PC-9 (cell line): ENCODE measurements at regions not wholly inside any gene's neighbourhood (a gene's known extent, or its start where the extent isn't known, plus 50 kb on each side); places are given as distances from the start of the nearest gene placed in this dataset.

Experiments used
- BruUV-seq: library from RNA; stranded (reverse); fragments of 400-500 nt; replicated peaks from 2 replicates; lab custom pipeline; 2021; lab: Mats Ljungman, UMichigan
- CTCF ChIA-PET: fragments of 300-600 bp; sonication (Branson Sonifier 250); formaldehyde crosslinking; loops from one replicate; lab custom pipeline; 2022; ENCODE audit warnings: antibody characterized with exemption; lab: Charles Lee
- POLR2A ChIA-PET: fragments of 300-600 bp; sonication (Branson Sonifier 250); formaldehyde crosslinking; loops from one replicate; lab custom pipeline; 2022; ENCODE audit warnings: antibody characterized with exemption; ENCODE audit not compliant: unreplicated experiment; lab: Charles Lee
- DNase-seq, 2 experiments: peaks; one replicate each; pipeline versions ENCODE4 v3.0.0 to v3.0.0-alpha.2; 2015 to 2022; ENCODE audit warnings: mixed read lengths in 1 of 2
- H2AFZ ChIP-seq: fragments of 200-600 bp; sonication (generic); 2 replicates; pipeline ENCODE4 v1.8.1; 2017; ENCODE audit warnings: antibody characterized with exemption
- H3F3A ChIP-seq: fragments of 200-600 bp; sonication (generic); 2 replicates; pipeline ENCODE4 v1.8.1; 2017; ENCODE audit warnings: antibody characterized with exemption, mild to moderate bottlenecking, low read depth; ENCODE audit not compliant: insufficient read depth
- H3K27ac ChIP-seq: fragments of 200-600 bp; sonication (generic); 2 replicates; pipeline ENCODE4 v1.6.1; 2016; ENCODE audit warnings: mixed run types
- H3K27me3 ChIP-seq: fragments of 200-600 bp; sonication (generic); 2 replicates; pipeline ENCODE4 v1.6.1; 2016; ENCODE audit warnings: low read depth, mixed run types; ENCODE audit not compliant: insufficient read depth
- H3K36me3 ChIP-seq: fragments of 200-600 bp; sonication (generic); 2 replicates; pipeline ENCODE4 v1.6.1; 2016; ENCODE audit warnings: low read depth, mixed run types
- H3K4me1 ChIP-seq: fragments of 200-600 bp; sonication (generic); replicated peaks from 2 replicates; pipeline ENCODE4 v1.6.1; 2016; ENCODE audit warnings: mixed run types; ENCODE audit not compliant: insufficient read depth
- H3K4me2 ChIP-seq: fragments of 200-600 bp; sonication (generic); 2 replicates; pipeline ENCODE4 v1.6.1; 2017; ENCODE audit warnings: mixed run types
- H3K4me3 ChIP-seq: fragments of 200-600 bp; sonication (generic); 2 replicates; pipeline ENCODE4 v1.6.1; 2016; ENCODE audit warnings: mixed run types
- H3K79me2 ChIP-seq: fragments of 200-600 bp; sonication (generic); 2 replicates; pipeline ENCODE4 v1.6.1; 2017; ENCODE audit warnings: low read depth, mixed run types
- H3K9me2 ChIP-seq: fragments of 200-600 bp; sonication (generic); 2 replicates; pipeline ENCODE4 v1.8.1; 2017; ENCODE audit warnings: mild to moderate bottlenecking; ENCODE audit not compliant: insufficient read depth
- H3K9me3 ChIP-seq: fragments of 200-600 bp; sonication (generic); 2 replicates; pipeline ENCODE4 v1.8.1; 2016; ENCODE audit warnings: low read depth; ENCODE audit not compliant: insufficient read depth
- H4K20me1 ChIP-seq: fragments of 200-600 bp; sonication (generic); 2 replicates; pipeline ENCODE4 v1.8.1; 2017; ENCODE audit not compliant: insufficient read depth
- CTCF ChIP-seq: fragments of 200-600 bp; sonication (generic); conservative IDR thresholded peaks from 2 replicates; pipeline ENCODE4 v1.6.1; 2017; ENCODE audit warnings: mixed run types, antibody characterized with exemption, mild to moderate bottlenecking, moderate library complexity
- EZH2 ChIP-seq: fragments of 200-600 bp; sonication (generic); IDR thresholded peaks from 2 replicates; pipeline ENCODE4 v1.8.0; 2017; ENCODE audit warnings: antibody characterized with exemption, low read depth
- intact Hi-C: fragments of 100-400 bp; cut with micrococcal nuclease; formaldehyde crosslinking; loops from one replicate; pipeline ENCODE4 v1.10.0; 2022; ENCODE audit not compliant: unreplicated experiment

GRCh38 chr20:59385480-59385879 lies 85.1 kb downstream of the EDN3 start:
- no TSS peak for BruUV-seq
- H3K9me2 ChIP-seq: no peaks in the 10 kb centered on the region
- H3K27me3 ChIP-seq: peaks cover 77% of the 10 kb centered on the region
- H3K27ac ChIP-seq: no peak overlapping the region
- no peaks in the 10 kb centered on the region for H3K4me1 ChIP-seq
- POLR2A ChIA-PET: no interaction called here
- TF ChIP-seq CTCF: no peak
- no peak for TF ChIP-seq EZH2
- DNase-seq: no peak
- intact Hi-C loops: no loop called here
- no peaks in the 10 kb centered on the region for H3K9me3 ChIP-seq
- H2AFZ ChIP-seq: no peak overlapping the region
- no peaks in the 10 kb centered on the region for H3F3A ChIP-seq
- CTCF ChIA-PET: no interaction called here
- H4K20me1 ChIP-seq: no peaks in the 10 kb centered on the region
- H3K4me3 ChIP-seq: no peak overlapping the region
- H3K79me2 ChIP-seq: no peaks in the 10 kb centered on the region
- H3K4me2 ChIP-seq: no peak overlapping the region
- H3K36me3 ChIP-seq: no peaks in the 10 kb centered on the region

GRCh38 chr20:59386809-59387208 lies 86.4 kb downstream of the EDN3 start:
- Histone ChIP-seq H3K27me3 (peaks cover 77% of the 10 kb centered on the region), H3K36me3 (no peaks in the 10 kb centered on the region), H3K4me3 (no peak overlapping the region), H3K27ac (no peak overlapping the region), H3K79me2 (no peaks in the 10 kb centered on the region), H3K4me1 (no peaks in the 10 kb centered on the region), H3K4me2 (no peak overlapping the region), H3F3A (no peaks in the 10 kb centered on the region), H2AFZ (no peak overlapping the region), H4K20me1 (no peaks in the 10 kb centered on the region), H3K9me2 (no peaks in the 10 kb centered on the region), H3K9me3 (no peaks in the 10 kb centered on the region)
- POLR2A ChIA-PET: no interaction called here
- no peak for DNase-seq
- BruUV-seq: no TSS peak
- TF ChIP-seq EZH2 (no peak), CTCF (no peak)
- CTCF ChIA-PET: no interaction called here
- intact Hi-C loops: no loop called here

GRCh38 chr20:59387891-59388290 lies 87.5 kb downstream of the EDN3 start:
- no peak for TF ChIP-seq CTCF
- no peak for TF ChIP-seq EZH2
- ChIA-PET POLR2A (no interaction called here), CTCF (no interaction called here)
- Histone ChIP-seq H3K4me2 (no peak overlapping the region), H3K27ac (no peak overlapping the region), H3K79me2 (no peaks in the 10 kb centered on the region), H3K27me3 (peaks cover 76% of the 10 kb centered on the region), H4K20me1 (no peaks in the 10 kb centered on the region), H3K4me3 (no peak overlapping the region), H3K9me2 (no peaks in the 10 kb centered on the region), H3K36me3 (no peaks in the 10 kb centered on the region), H3K9me3 (no peaks in the 10 kb centered on the region), H2AFZ (no peak overlapping the region), H3K4me1 (no peaks in the 10 kb centered on the region), H3F3A (no peaks in the 10 kb centered on the region)
- no TSS peak for BruUV-seq
- intact Hi-C loops: no loop called here
- no peak for DNase-seq
